PC-3 (cell line): ENCODE measurements at regions not wholly inside any gene's neighbourhood (a gene's known extent, or its start where the extent isn't known, plus 50 kb on each side); places are given as distances from the start of the nearest gene placed in this dataset.

Source experiments
- ATAC-seq: fragments of 200-7000 bp; cut with Tn5 transposase; 2 replicates; pipeline ENCODE4 v1.9.1; 2020; ENCODE audit warnings: mild to moderate bottlenecking, moderate library complexity
- BruUV-seq: library from RNA; stranded (reverse); fragments of 400-500 nt; replicated peaks from 2 replicates; lab custom pipeline; 2021; lab: Mats Ljungman, UMichigan
- CTCF ChIA-PET: fragments of 300-600 bp; sonication (Branson Sonifier 250); formaldehyde crosslinking; loops from one replicate; lab custom pipeline; 2022; ENCODE audit warnings: antibody characterized with exemption; lab: Charles Lee
- POLR2A ChIA-PET: fragments of 300-600 bp; sonication (Branson Sonifier 250); formaldehyde crosslinking; loops from one replicate; lab custom pipeline; 2022; ENCODE audit warnings: antibody characterized with exemption; ENCODE audit not compliant: unreplicated experiment; lab: Charles Lee
- DNase-seq: peaks from one replicate; pipeline ENCODE4 v3.0.0-alpha.2; 2015
- H2AFZ ChIP-seq: fragments of 300-600 bp; sonication (generic); 2 replicates; pipeline ENCODE4 v1.6.0; 2016; ENCODE audit warnings: antibody characterized with exemption, low read length
- H3F3A ChIP-seq: fragments of 300-600 bp; sonication (generic); one replicate; pipeline ENCODE4 v1.6.0; 2017; ENCODE audit warnings: antibody characterized with exemption, low read length, control low read depth, mild to moderate bottlenecking; ENCODE audit not compliant: unreplicated experiment
- H3K27ac ChIP-seq: fragments of 300-600 bp; sonication (generic); 2 replicates; pipeline ENCODE4 v1.5.1; 2016; ENCODE audit warnings: mild to moderate bottlenecking, low read length
- H3K27me3 ChIP-seq: fragments of 300-600 bp; sonication (generic); 2 replicates; pipeline ENCODE4 v1.6.1; 2016; ENCODE audit warnings: low read length, mixed read lengths
- H3K36me3 ChIP-seq: fragments of 300-600 bp; sonication (generic); 2 replicates; pipeline ENCODE4 v1.6.1; 2016; ENCODE audit warnings: low read depth, mixed run types, low read length, mixed read lengths
- H3K4me1 ChIP-seq: fragments of 300-600 bp; sonication (generic); 2 replicates; pipeline ENCODE4 v1.5.1; 2016; ENCODE audit warnings: low read length; ENCODE audit not compliant: insufficient read depth
- H3K4me2 ChIP-seq: fragments of 300-600 bp; sonication (generic); 2 replicates; pipeline ENCODE4 v1.6.0; 2016; ENCODE audit warnings: low read length
- H3K4me3 ChIP-seq: fragments of 300-600 bp; sonication (generic); 2 replicates; pipeline ENCODE4 v1.5.1; 2016; ENCODE audit warnings: mild to moderate bottlenecking, low read length, mixed read lengths
- H3K79me2 ChIP-seq: fragments of 300-600 bp; sonication (generic); 2 replicates; pipeline ENCODE4 v1.6.1; 2017; ENCODE audit warnings: low read length, mixed read lengths
- H3K9ac ChIP-seq: fragments of 300-600 bp; sonication (generic); 2 replicates; pipeline ENCODE4 v1.6.0; 2016; ENCODE audit warnings: mild to moderate bottlenecking, low read length
- H3K9me2 ChIP-seq: fragments of 300-600 bp; sonication (generic); replicated peaks from 2 replicates; pipeline ENCODE4 v1.6.1; 2016; ENCODE audit warnings: mixed run types, low read length, mixed read lengths
- H3K9me3 ChIP-seq: fragments of 300-600 bp; sonication (generic); 2 replicates; pipeline ENCODE4 v1.6.1; 2016; ENCODE audit warnings: low read length, mixed read lengths
- H4K20me1 ChIP-seq: fragments of 300-600 bp; sonication (generic); 2 replicates; pipeline ENCODE4 v1.6.1; 2016; ENCODE audit warnings: low read length, mixed read lengths
- EZH2 ChIP-seq: fragments of 300-600 bp; sonication (generic); IDR thresholded peaks from one replicate; pipeline ENCODE4 v1.6.1; 2017; ENCODE audit warnings: antibody characterized with exemption, mild to moderate bottlenecking, low read length; ENCODE audit not compliant: unreplicated experiment
- EZH2phosphoT487 ChIP-seq: fragments of 300-600 bp; sonication (generic); IDR thresholded peaks from 2 replicates; pipeline ENCODE4 v1.6.1; 2018; ENCODE audit warnings: mild to moderate bottlenecking, antibody characterized with exemption, low read length, borderline replicate concordance
- intact Hi-C: fragments of 100-400 bp; cut with micrococcal nuclease; formaldehyde crosslinking; loops from 2 replicates; pipeline ENCODE4 v1.9.0; 2023
- TF ChIP-seq, protein P1 (sequence below): fragments of 300-600 bp; sonication (generic); conservative IDR thresholded peaks from 2 replicates; pipeline ENCODE4 v1.5.1; 2017; ENCODE audit warnings: antibody characterized with exemption, low read depth, mild to moderate bottlenecking, low read length

GRCh38 chr5:9686216-9686615, 56.1 kb upstream of the TAS2R1 start:
- Histone ChIP-seq H3F3A (no peaks in the 10 kb centered on the region), H3K27ac (no peak overlapping the region), H3K9me2 (no peaks in the 10 kb centered on the region), H3K9me3 (no peaks in the 10 kb centered on the region), H3K79me2 (no peaks in the 10 kb centered on the region), H3K4me2 (no peak overlapping the region), H3K4me1 (no peaks in the 10 kb centered on the region), H2AFZ (no peak overlapping the region), H4K20me1 (no peaks in the 10 kb centered on the region), H3K27me3 (no peaks in the 10 kb centered on the region), H3K9ac (no peak overlapping the region), H3K36me3 (no peaks in the 10 kb centered on the region), H3K4me3 (no peak overlapping the region)
- no peak for ATAC-seq
- ChIA-PET POLR2A (no interaction called here), CTCF (no interaction called here)
- DNase-seq: no peak
- TF ChIP-seq EZH2 (no peak), EZH2phosphoT487 (no peak)
- TF ChIP-seq, protein P1, sequence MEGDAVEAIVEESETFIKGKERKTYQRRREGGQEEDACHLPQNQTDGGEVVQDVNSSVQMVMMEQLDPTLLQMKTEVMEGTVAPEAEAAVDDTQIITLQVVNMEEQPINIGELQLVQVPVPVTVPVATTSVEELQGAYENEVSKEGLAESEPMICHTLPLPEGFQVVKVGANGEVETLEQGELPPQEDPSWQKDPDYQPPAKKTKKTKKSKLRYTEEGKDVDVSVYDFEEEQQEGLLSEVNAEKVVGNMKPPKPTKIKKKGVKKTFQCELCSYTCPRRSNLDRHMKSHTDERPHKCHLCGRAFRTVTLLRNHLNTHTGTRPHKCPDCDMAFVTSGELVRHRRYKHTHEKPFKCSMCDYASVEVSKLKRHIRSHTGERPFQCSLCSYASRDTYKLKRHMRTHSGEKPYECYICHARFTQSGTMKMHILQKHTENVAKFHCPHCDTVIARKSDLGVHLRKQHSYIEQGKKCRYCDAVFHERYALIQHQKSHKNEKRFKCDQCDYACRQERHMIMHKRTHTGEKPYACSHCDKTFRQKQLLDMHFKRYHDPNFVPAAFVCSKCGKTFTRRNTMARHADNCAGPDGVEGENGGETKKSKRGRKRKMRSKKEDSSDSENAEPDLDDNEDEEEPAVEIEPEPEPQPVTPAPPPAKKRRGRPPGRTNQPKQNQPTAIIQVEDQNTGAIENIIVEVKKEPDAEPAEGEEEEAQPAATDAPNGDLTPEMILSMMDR: no peak
- no TSS peak for BruUV-seq
- intact Hi-C loops: no loop called here

GRCh38 chr5:9681706-9682105, 51.6 kb upstream of the TAS2R1 start:
- no peaks in the 10 kb centered on the region for H3K27me3 ChIP-seq
- ChIA-PET POLR2A (no interaction called here), CTCF (no interaction called here)
- no peak overlapping the region for H3K27ac ChIP-seq
- H3K9me2 ChIP-seq: no peaks in the 10 kb centered on the region
- ATAC-seq (no peak), DNase-seq (no peak)
- no peak overlapping the region for H2AFZ ChIP-seq
- H3F3A ChIP-seq: no peaks in the 10 kb centered on the region
- no TSS peak for BruUV-seq
- no peak overlapping the region for H3K9ac ChIP-seq
- no peak overlapping the region for H3K4me2 ChIP-seq
- H3K36me3 ChIP-seq: no peaks in the 10 kb centered on the region
- no peak overlapping the region for H3K4me3 ChIP-seq
- intact Hi-C loops: no loop called here
- TF ChIP-seq EZH2phosphoT487: no peak
- TF ChIP-seq, protein P1: no peak
- TF ChIP-seq EZH2: no peak
- no peaks in the 10 kb centered on the region for H3K9me3 ChIP-seq
- no peaks in the 10 kb centered on the region for H3K4me1 ChIP-seq
- no peaks in the 10 kb centered on the region for H4K20me1 ChIP-seq
- no peaks in the 10 kb centered on the region for H3K79me2 ChIP-seq
